HepG2 (cell line): ENCODE measurements at regions not wholly inside any gene's neighbourhood (a gene's known extent, or its start where the extent isn't known, plus 50 kb on each side); places are given as distances from the start of the nearest gene placed in this dataset.
"Not testable (repeated sequence)": the region's sequence is repeated elsewhere in the genome, so short reads cannot be mapped to it uniquely, and the experiment has no call there.

ENCODE experiments used
- ATAC-seq: fragments of 200-7000 bp; cut with Tn5 transposase; 3 replicates; pipeline ENCODE4 v1.9.1; 2020; ENCODE audit warnings: mild to moderate bottlenecking, moderate library complexity
- BruUV-seq: library from RNA; stranded (reverse); fragments of 400-500 nt; replicated peaks from 2 replicates; lab custom pipeline; 2021; lab: Mats Ljungman, UMichigan
- CTCF ChIA-PET: fragments of 300-600 bp; formaldehyde crosslinking; extraction: SDS; loops from one replicate; lab custom pipeline; 2021; ENCODE audit warnings: low total read pairs, inconsistent platforms, low intra/inter-chr PET ratio; lab: Yijun Ruan, JAX
- POLR2A ChIA-PET: fragments of 350-600 bp; sonication (Branson Sonifier 250); formaldehyde crosslinking; loops from one replicate; lab custom pipeline; 2020; ENCODE audit warnings: antibody characterized with exemption, inconsistent platforms; lab: Yijun Ruan, JAX
- DNase-seq: peaks from one replicate; pipeline ENCODE4 v3.0.0-alpha.2; 2015; ENCODE audit warnings: low spot score
- FAIRE-seq: peaks from 3 replicates; lab custom pipeline; 2011; peaks lifted over from hg19 to GRCh38; lab: Jason Lieb, UNC
- H2AFZ ChIP-seq: one replicate; pipeline ENCODE4 v1.6.1; 2011; ENCODE audit warnings: low read length, inconsistent platforms
- H3K27ac ChIP-seq: fragments of 300-600 bp; 3 replicates; pipeline ENCODE4 v1.8.0; 2011; ENCODE audit warnings: mixed run types, mild to moderate bottlenecking, mixed read lengths, low read length, inconsistent platforms; ENCODE audit not compliant: insufficient read depth; ENCODE audit errors: extremely low read length
- H3K27me3 ChIP-seq, 2 experiments: fragments of 200-600 bp in 1 of 2; 2 replicates in 1 of 2; 3 replicates in 1 of 2; pipeline versions ENCODE4 v1.6.0 to v1.8.0; 2011; ENCODE audit warnings: low read length in 2 of 2, mild to moderate bottlenecking in 2 of 2, moderate library complexity in 2 of 2, inconsistent platforms in 1 of 2; ENCODE audit not compliant: insufficient read depth in 2 of 2, control insufficient read depth in 1 of 2
- H3K36me3 ChIP-seq, 2 experiments: fragments of 200-600 bp in 1 of 2; replicated peaks in 1 of 2; 2 replicates in 1 of 2; 3 replicates in 1 of 2; pipeline versions ENCODE4 v1.5.1 to v1.8.0; 2011; ENCODE audit warnings: low read length in 2 of 2, inconsistent platforms in 1 of 2; ENCODE audit not compliant: insufficient read depth in 2 of 2, control insufficient read depth in 1 of 2
- H3K4me1 ChIP-seq: 2 replicates; pipeline ENCODE4 v1.5.1; 2012; ENCODE audit warnings: low read length, inconsistent platforms; ENCODE audit not compliant: insufficient read depth
- H3K4me2 ChIP-seq: 2 replicates; pipeline ENCODE4 v1.6.0; 2011; ENCODE audit warnings: low read depth, low read length, inconsistent platforms
- H3K4me3 ChIP-seq, 3 experiments: fragments of 200-600 bp in 1 of 3; sonication (generic), shearing (Covaris generic) in 1 of 3; replicated peaks in 1 of 3; 2 replicates each; pipeline ENCODE4 v1.5.1; 2011 to 2016; ENCODE audit warnings: low read length in 3 of 3, inconsistent platforms in 2 of 3, low read depth in 2 of 3, mild to moderate bottlenecking in 2 of 3, control low read depth in 1 of 3, mixed read lengths in 1 of 3; ENCODE audit not compliant: insufficient read depth in 1 of 3
- H3K79me2 ChIP-seq: one replicate; pipeline ENCODE4 v1.6.1; 2011; ENCODE audit warnings: low read length, inconsistent platforms; ENCODE audit not compliant: insufficient read depth
- H3K9ac ChIP-seq: 2 replicates; pipeline ENCODE4 v1.6.0; 2011; ENCODE audit warnings: mild to moderate bottlenecking, low read depth, low read length, inconsistent platforms; ENCODE audit not compliant: insufficient read depth
- H3K9me3 ChIP-seq: 2 replicates; pipeline ENCODE4 v1.5.1; 2012; ENCODE audit warnings: mild to moderate bottlenecking, low read length
- H4K20me1 ChIP-seq: 2 replicates; pipeline ENCODE4 v1.6.0; 2011; ENCODE audit warnings: inconsistent platforms, mild to moderate bottlenecking, low read length, moderate library complexity; ENCODE audit not compliant: insufficient read depth
- ZNF782 ChIP-seq: sonication (generic); formaldehyde crosslinking; IDR thresholded peaks from 2 replicates; pipeline ENCODE4 v1.4.0; 2020; ENCODE audit warnings: missing genetic modification reagents, mild to moderate bottlenecking, borderline replicate concordance
- ZSCAN22 ChIP-seq: sonication (generic); formaldehyde crosslinking; IDR thresholded peaks from 2 replicates; pipeline ENCODE4 v1.4.0; 2020; ENCODE audit warnings: mild to moderate bottlenecking, missing genetic modification reagents
- WGBS: methylation state at CpG from one replicate; pipeline ENCODE4 v1.1.6; 2017; ENCODE audit warnings: low lambda C conversion rate; 5-methylcytosine and 5-hydroxymethylcytosine counted together
- in situ Hi-C: cut with HindIII; loops from 2 replicates; pipeline ENCODE4 v1.10.0; 2017; ENCODE audit warnings: low pct_unique_long_range_greater_than_20kb; ENCODE audit not compliant: extremely low pct_ligation_motif_present
- intact Hi-C: fragments of 100-400 bp; cut with micrococcal nuclease; formaldehyde crosslinking; loops from one replicate; pipeline ENCODE4 v1.10.0; 2022; ENCODE audit not compliant: unreplicated experiment
- TF ChIP-seq, protein P1 (sequence below): sonication (generic); formaldehyde crosslinking; IDR thresholded peaks from 2 replicates; pipeline ENCODE4 v1.8.0; 2022; ENCODE audit warnings: missing genetic modification reagents, mild to moderate bottlenecking, borderline replicate concordance

DNA sequence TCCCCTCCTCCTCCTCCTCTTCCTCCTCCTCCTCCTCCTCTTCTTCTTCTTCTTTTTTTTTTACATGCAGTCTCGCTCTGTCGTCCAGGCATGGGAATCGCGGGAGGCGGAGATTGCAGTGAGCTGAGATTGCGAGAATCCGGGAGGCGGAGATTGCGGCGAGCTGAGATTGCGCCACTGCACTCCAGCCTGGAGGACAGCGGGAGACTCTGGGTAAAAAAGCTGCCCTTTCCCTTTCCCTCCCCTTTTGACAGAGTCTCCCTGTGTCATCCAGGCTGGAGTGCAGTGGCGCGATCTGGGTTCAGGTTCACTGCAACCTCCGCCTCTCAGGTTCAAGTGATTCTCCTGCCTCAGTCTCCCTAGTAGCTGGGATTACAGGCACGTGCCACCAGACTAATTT is 168.1 kb upstream of the MALRD1 start:
- no TSS peak for BruUV-seq
- TF ChIP-seq ZSCAN22, result no peak
- no peak for ATAC-seq
- Histone ChIP-seq H3K4me3 (no peak overlapping the region), H3K4me2 (no peak overlapping the region), H4K20me1 (no peaks in the 10 kb centered on the region), H3K9me3 (no peaks in the 10 kb centered on the region), H3K4me1 (no peaks in the 10 kb centered on the region), H3K9ac (no peak overlapping the region), H3K79me2 (no peaks in the 10 kb centered on the region), H3K27me3 (no peaks in the 10 kb centered on the region), H3K36me3 (no peaks in the 10 kb centered on the region), H3K27ac (no peak overlapping the region), H2AFZ (no peak overlapping the region)
- no peak for DNase-seq
- ChIA-PET CTCF (no interaction called here), POLR2A (no interaction called here)
- intact Hi-C loops, result no loop called here
- no peak for FAIRE-seq
- in situ Hi-C loops, result no loop called here
- 51% methylated on average over 14 of the region's 16 CpGs for WGBS

DNA sequence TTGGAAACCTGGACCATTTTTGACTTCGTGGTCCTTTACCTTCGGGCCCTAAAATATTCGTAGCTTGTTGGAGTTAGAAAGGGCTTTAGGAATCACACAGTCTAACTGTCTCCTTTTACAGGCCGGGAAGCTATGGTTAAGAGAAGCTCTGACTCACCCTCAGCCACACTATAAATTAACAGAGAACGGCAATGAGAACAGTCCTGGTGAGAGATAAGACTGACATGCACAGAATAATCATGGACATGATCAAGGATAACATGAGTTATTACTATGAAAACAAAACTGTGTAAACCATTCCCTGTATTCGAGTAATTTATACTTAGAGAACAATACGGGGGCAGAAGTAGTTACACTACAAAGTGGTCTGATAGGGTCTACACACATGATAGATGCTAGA is 162.5 kb upstream of the MALRD1 start:
- Histone ChIP-seq H3K79me2 (no peaks in the 10 kb centered on the region), H3K4me2 (no peak overlapping the region), H3K4me1 (no peaks in the 10 kb centered on the region), H2AFZ (no peak overlapping the region), H3K27ac (no peak overlapping the region), H3K27me3 (no peaks in the 10 kb centered on the region), H3K9ac (no peak overlapping the region), H3K9me3 (no peaks in the 10 kb centered on the region), H3K36me3 (no peaks in the 10 kb centered on the region), H3K4me3 (no peak overlapping the region), H4K20me1 (no peaks in the 10 kb centered on the region)
- ATAC-seq (no peak), FAIRE-seq (no peak), DNase-seq (no peak)
- CTCF ChIA-PET, result no interaction called here
- TF ChIP-seq ZNF782, result no peak
- intact Hi-C loops, result no loop called here
- POLR2A ChIA-PET, result no interaction called here
- in situ Hi-C loops, result no loop called here
- no TSS peak for BruUV-seq
- 7% methylated on average over 7 of the region's 7 CpGs for WGBS

DNA sequence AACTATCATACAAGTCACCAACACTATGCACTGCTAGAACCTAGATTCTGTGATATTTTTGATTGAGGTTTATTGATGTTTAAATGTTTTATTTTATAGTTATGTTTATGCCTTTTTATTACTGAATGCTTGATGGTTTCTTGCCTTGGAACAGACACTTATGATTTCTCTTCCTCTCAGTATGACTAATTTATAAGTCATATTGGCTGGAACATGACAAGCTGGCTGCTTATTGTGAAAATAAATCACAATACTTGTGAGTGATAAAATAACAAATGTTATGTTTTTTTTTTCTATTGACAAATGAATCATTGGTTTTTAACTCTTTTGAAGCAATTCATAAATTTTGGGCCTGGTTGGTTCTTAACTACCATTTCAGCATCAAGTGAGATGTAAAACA is 142.0 kb upstream of the MALRD1 start:
- no TSS peak for BruUV-seq
- Histone ChIP-seq H3K79me2 (no peaks in the 10 kb centered on the region), H3K4me1 (no peaks in the 10 kb centered on the region), H3K4me3 (no peak overlapping the region), H3K9ac (no peak overlapping the region), H3K4me2 (no peak overlapping the region), H3K36me3 (no peaks in the 10 kb centered on the region), H4K20me1 (no peaks in the 10 kb centered on the region), H2AFZ (no peak overlapping the region), H3K9me3 (peaks cover 12% of the 10 kb centered on the region; the same call in 1 of the 2 replicates), H3K27ac (no peak overlapping the region), H3K27me3 (no peaks in the 10 kb centered on the region)
- intact Hi-C loops (no loop called here), in situ Hi-C loops (no loop called here)
- DNase-seq, result no peak
- TF ChIP-seq, protein P1, sequence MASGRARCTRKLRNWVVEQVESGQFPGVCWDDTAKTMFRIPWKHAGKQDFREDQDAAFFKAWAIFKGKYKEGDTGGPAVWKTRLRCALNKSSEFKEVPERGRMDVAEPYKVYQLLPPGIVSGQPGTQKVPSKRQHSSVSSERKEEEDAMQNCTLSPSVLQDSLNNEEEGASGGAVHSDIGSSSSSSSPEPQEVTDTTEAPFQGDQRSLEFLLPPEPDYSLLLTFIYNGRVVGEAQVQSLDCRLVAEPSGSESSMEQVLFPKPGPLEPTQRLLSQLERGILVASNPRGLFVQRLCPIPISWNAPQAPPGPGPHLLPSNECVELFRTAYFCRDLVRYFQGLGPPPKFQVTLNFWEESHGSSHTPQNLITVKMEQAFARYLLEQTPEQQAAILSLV (CRISPR knock-in tag), result no peak
- ATAC-seq, result no peak
- FAIRE-seq, result no peak
- POLR2A ChIA-PET, result no interaction called here
- CTCF ChIA-PET, result no interaction called here

DNA sequence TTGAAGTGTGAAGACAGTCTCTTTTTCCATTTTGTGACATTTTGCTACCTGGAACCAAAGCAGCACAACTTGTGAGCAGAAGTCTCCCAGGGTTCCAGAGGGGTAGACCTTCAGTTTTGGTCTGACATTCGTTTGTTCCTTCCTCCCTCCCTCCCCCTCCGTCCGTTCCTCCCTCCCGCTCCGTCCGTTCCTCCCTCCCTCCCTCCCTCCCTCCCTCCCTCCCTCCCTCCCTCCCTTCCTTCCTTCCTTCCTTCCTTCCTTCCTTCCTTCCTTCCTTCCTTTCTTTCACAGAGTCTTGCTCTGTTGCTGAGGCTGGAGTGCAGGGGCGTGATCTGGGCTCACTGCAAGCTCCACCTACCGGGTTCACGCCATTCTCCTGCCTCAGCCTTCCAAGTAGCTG is 131.2 kb upstream of the MALRD1 start:
- H3K9ac ChIP-seq, ATAC-seq, FAIRE-seq, H3K4me2 ChIP-seq, BruUV-seq, in situ Hi-C loops, H3K27me3 ChIP-seq, H4K20me1 ChIP-seq, H3K9me3 ChIP-seq, H3K4me1 ChIP-seq, CTCF ChIA-PET, H2AFZ ChIP-seq, DNase-seq, H3K27ac ChIP-seq, POLR2A ChIA-PET, H3K79me2 ChIP-seq, intact Hi-C loops, H3K4me3 ChIP-seq, H3K36me3 ChIP-seq: not testable (repeated sequence)
- 67% methylated on average over 9 of the region's 9 CpGs for WGBS
